ENCODE measurements at regions not wholly inside any gene's neighbourhood (a gene's known extent, or its start where the extent isn't known, plus 50 kb on each side); places are given as distances from the start of the nearest gene placed in this dataset.
A peak's percentile ranks its signal among the peaks of the same experiment; 100 is the strongest.

GRCh38 chr6:104575536-104575935 lies 284.2 kb downstream of the HACE1 start:
- no peak for DNase-seq

GRCh38 chr6:104574135-104574750 lies 285.5 kb downstream of the HACE1 start:
- no peak for DNase-seq

- DNase-seq, result no peak
Measured at GRCh38 chr6:104573350-104573749, 286.4 kb downstream of the HACE1 start.

- DNase-seq, result no peak
Measured at GRCh38 chr6:104572901-104573300, 286.8 kb downstream of the HACE1 start.

GRCh38 chr6:104566411-104566810 lies 293.3 kb downstream of the HACE1 start:
- no peak for DNase-seq

- DNase-seq, result no peak
Measured at GRCh38 chr6:104563306-104563705, 296.4 kb downstream of the HACE1 start.

GRCh38 chr6:104559435-104560202 lies 300.1 kb downstream of the HACE1 start:
- DNase-seq, result no peak

- no peak for DNase-seq
Measured at GRCh38 chr6:104558746-104559145, 301.0 kb downstream of the HACE1 start.

GRCh38 chr6:104548297-104548696 lies 311.4 kb downstream of the HACE1 start:
- no peak for DNase-seq

GRCh38 chr6:104541411-104541810 lies 318.3 kb downstream of the HACE1 start:
- DNase-seq, result no peak

- DNase-seq, result no peak
Measured at GRCh38 chr6:104540743-104541142, 319.0 kb downstream of the HACE1 start.

- no peak for DNase-seq
Measured at GRCh38 chr6:104539173-104539572, 320.5 kb downstream of the HACE1 start.

- DNase-seq, result no peak
Measured at GRCh38 chr6:104537872-104538271, 321.8 kb downstream of the HACE1 start.

GRCh38 chr6:104537180-104537579 lies 322.5 kb downstream of the HACE1 start:
- no peak for DNase-seq

- no peak for DNase-seq
Measured at GRCh38 chr6:104532462-104532861, 327.3 kb downstream of the HACE1 start.

GRCh38 chr6:104531646-104532045 lies 328.1 kb downstream of the HACE1 start:
- DNase-seq, result no peak

- peak in 33 of 56 donors; percentile 0 to 53 (median 19) for DNase-seq
Measured at GRCh38 chr6:104527761-104528415, 331.8 kb downstream of the HACE1 start.

- DNase-seq, result peak in 14 of 56 donors; percentile 0 to 38 (median 12)
Measured at GRCh38 chr6:104527311-104527710, 332.4 kb downstream of the HACE1 start.

- peak in 2 of 56 donors; percentile 3 to 5 for DNase-seq
Measured at GRCh38 chr6:104526376-104526775, 333.3 kb downstream of the HACE1 start.

- DNase-seq, result peak in 52 of 56 donors; percentile 12 to 86 (median 62)
Measured at GRCh38 chr6:104525677-104526322, 333.9 kb downstream of the HACE1 start.

GRCh38 chr6:104522533-104522932 lies 337.2 kb downstream of the HACE1 start:
- DNase-seq, result peak in 1 of 56 donors; percentile 1

GRCh38 chr6:104521176-104521575 lies 338.5 kb downstream of the HACE1 start:
- DNase-seq, result no peak
